Neural cell (in vitro differentiated cells): ENCODE measurements at regions not wholly inside any gene's neighbourhood (a gene's known extent, or its start where the extent isn't known, plus 50 kb on each side); places are given as distances from the start of the nearest gene placed in this dataset.

ENCODE experiments used
- H2AFZ ChIP-seq: fragments of 200-600, 300-800 bp; sonication (generic), shearing (Covaris generic); 2 replicates; pipeline ENCODE4 v1.6.0; 2014; ENCODE audit warnings: low read depth, mild to moderate bottlenecking, antibody characterized with exemption, low read length, moderate library complexity
- H3F3A ChIP-seq: fragments of 200-600 bp; shearing (Covaris generic); 2 replicates; pipeline ENCODE4 v1.6.1; 2016; ENCODE audit warnings: mild to moderate bottlenecking, moderate library complexity, mixed read lengths, antibody characterized with exemption, low read length; ENCODE audit not compliant: insufficient read depth, poor library complexity, severe bottlenecking
- H3K27ac ChIP-seq: fragments of 200-600, 300-800 bp; sonication (generic), shearing (Covaris generic); 2 replicates; pipeline ENCODE4 v1.5.1; 2014; ENCODE audit warnings: mild to moderate bottlenecking, low read length, moderate library complexity
- H3K27me3 ChIP-seq: fragments of 300-800, 200-600 bp; sonication (generic), shearing (Covaris generic); 2 replicates; pipeline ENCODE4 v1.6.0; 2014; ENCODE audit warnings: mild to moderate bottlenecking, low read depth, low read length, moderate library complexity; ENCODE audit not compliant: insufficient read depth
- H3K36me3 ChIP-seq: fragments of 300-800, 200-600 bp; sonication (generic), shearing (Covaris generic); 2 replicates; pipeline ENCODE4 v1.5.1; 2014; ENCODE audit warnings: mild to moderate bottlenecking, antibody characterized with exemption, low read length, moderate library complexity; ENCODE audit not compliant: insufficient read depth
- H3K4me2 ChIP-seq: fragments of 300-800, 200-600 bp; sonication (generic), shearing (Covaris generic); 2 replicates; pipeline ENCODE4 v1.6.0; 2014; ENCODE audit warnings: mild to moderate bottlenecking, low read length
- H3K4me3 ChIP-seq: fragments of 300-800, 200-600 bp; sonication (generic), shearing (Covaris generic); 2 replicates; pipeline ENCODE4 v1.5.1; 2014; ENCODE audit warnings: mild to moderate bottlenecking, low read length, moderate library complexity
- H3K79me2 ChIP-seq: fragments of 200-600 bp; shearing (Covaris generic); replicated peaks from 2 replicates; pipeline ENCODE4 v1.6.0; 2014; ENCODE audit warnings: mild to moderate bottlenecking, low read length, moderate library complexity; ENCODE audit not compliant: insufficient read depth
- H3K9ac ChIP-seq: fragments of 300-800, 200-600 bp; sonication (generic), shearing (Covaris generic); 2 replicates; pipeline ENCODE4 v1.6.1; 2016; ENCODE audit warnings: mild to moderate bottlenecking, low read length, mixed read lengths
- H3K9me2 ChIP-seq: fragments of 200-600 bp; shearing (Covaris generic); 2 replicates; pipeline ENCODE4 v1.6.1; 2016; ENCODE audit warnings: mild to moderate bottlenecking, low read length, mixed read lengths; ENCODE audit not compliant: insufficient read depth
- H3K9me3 ChIP-seq: fragments of 200-600, 300-800 bp; sonication (generic), shearing (Covaris generic); 2 replicates; pipeline ENCODE4 v1.6.1; 2016; ENCODE audit warnings: mild to moderate bottlenecking, mixed run types, low read length, moderate library complexity, mixed read lengths
- H4K20me1 ChIP-seq: fragments of 200-600 bp; shearing (Covaris generic); 2 replicates; pipeline ENCODE4 v1.6.1; 2016; ENCODE audit warnings: mild to moderate bottlenecking, mixed run types; ENCODE audit not compliant: insufficient read depth
- CTCF ChIP-seq: fragments of 450-650 bp; IDR thresholded peaks from 2 replicates; pipeline ENCODE4 v1.5.1; 2014; ENCODE audit warnings: antibody characterized with exemption, mild to moderate bottlenecking, moderate library complexity; ENCODE audit not compliant: poor library complexity, severe bottlenecking
- EP300 ChIP-seq: fragments of 450-650 bp; conservative IDR thresholded peaks from 2 replicates; pipeline ENCODE4 v1.6.1; 2014; ENCODE audit warnings: antibody characterized with exemption, mild to moderate bottlenecking, moderate library complexity; ENCODE audit not compliant: poor library complexity, severe bottlenecking
- EZH2 ChIP-seq: fragments of 200-600, 300-800 bp; shearing (Covaris generic), sonication (generic); IDR thresholded peaks from 2 replicates; pipeline ENCODE4 v1.6.1; 2014; ENCODE audit warnings: antibody characterized with exemption, low read length, borderline replicate concordance, mild to moderate bottlenecking; ENCODE audit not compliant: insufficient read depth, poor library complexity, severe bottlenecking
- MXI1 ChIP-seq: fragments of 450-650 bp; conservative IDR thresholded peaks from 2 replicates; pipeline ENCODE4 v1.6.1; 2014; ENCODE audit warnings: antibody characterized with exemption, mild to moderate bottlenecking; ENCODE audit not compliant: poor library complexity, severe bottlenecking
- POLR2AphosphoS5 ChIP-seq: IDR thresholded peaks from 2 replicates; pipeline ENCODE4 v1.6.1; 2012
- RAD21 ChIP-seq: fragments of 450-650 bp; conservative IDR thresholded peaks from 2 replicates; pipeline ENCODE4 v1.6.1; 2014; ENCODE audit warnings: antibody characterized with exemption, mild to moderate bottlenecking, moderate library complexity
- SMC3 ChIP-seq: fragments of 450-650 bp; conservative IDR thresholded peaks from 2 replicates; pipeline ENCODE4 v1.6.1; 2014; ENCODE audit warnings: antibody characterized with exemption, mild to moderate bottlenecking, moderate library complexity; ENCODE audit not compliant: poor library complexity
- TAF1 ChIP-seq: IDR thresholded peaks from 2 replicates; pipeline ENCODE4 v1.6.1; 2012; ENCODE audit warnings: low read depth
- TF ChIP-seq, protein P1 (sequence below): IDR thresholded peaks from 2 replicates; pipeline ENCODE4 v1.6.1; 2012; ENCODE audit warnings: borderline replicate concordance

GRCh38 chr2:120630031-120630701 is 105.5 kb upstream of the GLI2 start:
- TF ChIP-seq, protein P1, sequence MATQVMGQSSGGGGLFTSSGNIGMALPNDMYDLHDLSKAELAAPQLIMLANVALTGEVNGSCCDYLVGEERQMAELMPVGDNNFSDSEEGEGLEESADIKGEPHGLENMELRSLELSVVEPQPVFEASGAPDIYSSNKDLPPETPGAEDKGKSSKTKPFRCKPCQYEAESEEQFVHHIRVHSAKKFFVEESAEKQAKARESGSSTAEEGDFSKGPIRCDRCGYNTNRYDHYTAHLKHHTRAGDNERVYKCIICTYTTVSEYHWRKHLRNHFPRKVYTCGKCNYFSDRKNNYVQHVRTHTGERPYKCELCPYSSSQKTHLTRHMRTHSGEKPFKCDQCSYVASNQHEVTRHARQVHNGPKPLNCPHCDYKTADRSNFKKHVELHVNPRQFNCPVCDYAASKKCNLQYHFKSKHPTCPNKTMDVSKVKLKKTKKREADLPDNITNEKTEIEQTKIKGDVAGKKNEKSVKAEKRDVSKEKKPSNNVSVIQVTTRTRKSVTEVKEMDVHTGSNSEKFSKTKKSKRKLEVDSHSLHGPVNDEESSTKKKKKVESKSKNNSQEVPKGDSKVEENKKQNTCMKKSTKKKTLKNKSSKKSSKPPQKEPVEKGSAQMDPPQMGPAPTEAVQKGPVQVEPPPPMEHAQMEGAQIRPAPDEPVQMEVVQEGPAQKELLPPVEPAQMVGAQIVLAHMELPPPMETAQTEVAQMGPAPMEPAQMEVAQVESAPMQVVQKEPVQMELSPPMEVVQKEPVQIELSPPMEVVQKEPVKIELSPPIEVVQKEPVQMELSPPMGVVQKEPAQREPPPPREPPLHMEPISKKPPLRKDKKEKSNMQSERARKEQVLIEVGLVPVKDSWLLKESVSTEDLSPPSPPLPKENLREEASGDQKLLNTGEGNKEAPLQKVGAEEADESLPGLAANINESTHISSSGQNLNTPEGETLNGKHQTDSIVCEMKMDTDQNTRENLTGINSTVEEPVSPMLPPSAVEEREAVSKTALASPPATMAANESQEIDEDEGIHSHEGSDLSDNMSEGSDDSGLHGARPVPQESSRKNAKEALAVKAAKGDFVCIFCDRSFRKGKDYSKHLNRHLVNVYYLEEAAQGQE, result no peak
- TF ChIP-seq MXI1, result no peak
- TF ChIP-seq SMC3, result no peak
- TF ChIP-seq EP300, result no peak
- no peak for TF ChIP-seq CTCF
- no peak for TF ChIP-seq EZH2
- TF ChIP-seq TAF1, result no peak
- no peak for TF ChIP-seq RAD21
- no peak for TF ChIP-seq POLR2AphosphoS5
- Histone ChIP-seq H3F3A (no peaks in the 10 kb centered on the region), H3K9ac (no peak overlapping the region)

DNA sequence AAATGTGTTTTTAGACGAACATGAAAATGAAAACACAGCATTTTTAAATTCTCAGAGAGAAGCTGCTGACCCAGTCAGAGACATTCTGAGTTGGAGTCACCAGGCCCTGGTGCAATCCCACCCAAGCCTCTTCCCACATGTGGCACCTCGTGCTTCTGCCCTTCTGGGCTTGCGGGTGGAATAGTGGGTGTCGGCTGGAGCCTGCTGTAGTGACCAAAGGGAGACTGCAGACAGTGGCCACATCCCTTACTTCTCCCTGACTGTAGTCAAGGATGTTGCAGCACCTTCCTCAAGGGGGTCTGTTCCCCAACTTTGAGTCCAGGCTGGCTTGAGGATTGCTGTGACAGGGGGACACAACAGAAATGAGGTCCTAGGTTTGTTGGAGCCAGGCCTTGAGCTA is 104.4 kb upstream of the GLI2 start:
- TF ChIP-seq SMC3 (no peak), EP300 (no peak), CTCF (no peak), POLR2AphosphoS5 (no peak), TAF1 (no peak), RAD21 (no peak), MXI1 (no peak), EZH2 (no peak)
- TF ChIP-seq, protein P1, result no peak
- Histone ChIP-seq H3K9me3 (peaks cover 5% of the 10 kb centered on the region), H3K9ac (no peak overlapping the region), H3K27ac (no peak overlapping the region), H3K4me3 (no peak overlapping the region), H3K79me2 (no peaks in the 10 kb centered on the region), H3K4me2 (no peak overlapping the region), H2AFZ (no peak overlapping the region), H3F3A (no peaks in the 10 kb centered on the region), H3K36me3 (no peaks in the 10 kb centered on the region), H3K27me3 (no peaks in the 10 kb centered on the region), H4K20me1 (no peaks in the 10 kb centered on the region), H3K9me2 (no peaks in the 10 kb centered on the region)

More at GRCh38 chr2:120630031-120630701, 105.5 kb upstream of the GLI2 start:
- Histone ChIP-seq H4K20me1 (no peaks in the 10 kb centered on the region), H3K79me2 (no peaks in the 10 kb centered on the region), H3K9me3 (peaks cover 5% of the 10 kb centered on the region), H3K9me2 (no peaks in the 10 kb centered on the region), H3K4me3 (no peak overlapping the region), H3K36me3 (no peaks in the 10 kb centered on the region), H2AFZ (no peak overlapping the region), H3K4me2 (no peak overlapping the region), H3K27me3 (no peaks in the 10 kb centered on the region), H3K27ac (no peak overlapping the region)
